Nephron (organoid): ENCODE measurements at regions not wholly inside any gene's neighbourhood (a gene's known extent, or its start where the extent isn't known, plus 50 kb on each side); places are given as distances from the start of the nearest gene placed in this dataset.
A peak's percentile ranks its signal among the peaks of the same experiment; 100 is the strongest.

Source experiments
- H3K27ac Mint-ChIP-seq, 3 experiments: 2 replicates each; pipeline ENCODE4 v1.8.0; 2020; ENCODE audit warnings: mixed read lengths in 3 of 3, mild to moderate bottlenecking in 2 of 3, moderate library complexity in 1 of 3
- H3K27me3 Mint-ChIP-seq: 2 replicates; pipeline ENCODE4 v1.8.0; 2021; ENCODE audit warnings: low read depth, mild to moderate bottlenecking, moderate library complexity, mixed read lengths
- H3K36me3 Mint-ChIP-seq: 2 replicates; pipeline ENCODE4 v1.8.0; 2020; ENCODE audit warnings: low read depth, mixed read lengths
- H3K4me1 Mint-ChIP-seq: 2 replicates; pipeline ENCODE4 v1.8.0; 2020; ENCODE audit warnings: mixed read lengths
- H3K4me3 Mint-ChIP-seq, 3 experiments: 2 replicates each; pipeline ENCODE4 v1.8.0; 2020; ENCODE audit warnings: mild to moderate bottlenecking in 3 of 3, mixed read lengths in 3 of 3, moderate library complexity in 2 of 3
- H3K9me3 Mint-ChIP-seq: 2 replicates; pipeline ENCODE4 v1.8.0; 2020; ENCODE audit warnings: mixed read lengths
- TF ChIP-seq, protein P1 (sequence below), 3 experiments: fragments of 200-600 bp; sonication (generic); IDR thresholded peaks; one replicate each; pipeline ENCODE4 v1.5.0; 2021; ENCODE audit warnings: antibody characterized with exemption in 3 of 3; ENCODE audit not compliant: unreplicated experiment in 3 of 3

DNA sequence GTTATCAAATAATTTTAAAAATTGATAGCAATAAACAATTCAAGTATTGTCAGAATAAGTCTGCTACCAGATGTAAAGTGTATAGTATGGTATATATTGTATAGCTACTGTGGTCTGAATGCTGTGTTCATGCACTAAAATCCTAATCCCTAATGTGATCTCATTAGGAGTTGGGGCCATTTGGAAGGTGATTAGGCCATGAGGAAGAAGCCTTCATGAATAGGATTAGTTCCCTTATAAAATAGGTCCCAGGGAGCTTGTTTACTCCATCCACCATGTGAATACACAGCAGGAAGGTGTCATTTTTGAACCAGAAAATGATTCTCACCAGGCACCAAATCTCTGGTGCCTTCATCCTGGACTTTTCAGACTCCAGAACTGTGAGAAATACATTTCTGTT is 363.0 kb upstream of the CNTN5 start:
- H3K9me3 Mint-ChIP-seq, result no peaks in the 10 kb centered on the region
- H3K4me1 Mint-ChIP-seq, result peaks cover 5% of the 10 kb centered on the region
- no peak overlapping the region for H3K27ac Mint-ChIP-seq
- TF ChIP-seq, protein P1, sequence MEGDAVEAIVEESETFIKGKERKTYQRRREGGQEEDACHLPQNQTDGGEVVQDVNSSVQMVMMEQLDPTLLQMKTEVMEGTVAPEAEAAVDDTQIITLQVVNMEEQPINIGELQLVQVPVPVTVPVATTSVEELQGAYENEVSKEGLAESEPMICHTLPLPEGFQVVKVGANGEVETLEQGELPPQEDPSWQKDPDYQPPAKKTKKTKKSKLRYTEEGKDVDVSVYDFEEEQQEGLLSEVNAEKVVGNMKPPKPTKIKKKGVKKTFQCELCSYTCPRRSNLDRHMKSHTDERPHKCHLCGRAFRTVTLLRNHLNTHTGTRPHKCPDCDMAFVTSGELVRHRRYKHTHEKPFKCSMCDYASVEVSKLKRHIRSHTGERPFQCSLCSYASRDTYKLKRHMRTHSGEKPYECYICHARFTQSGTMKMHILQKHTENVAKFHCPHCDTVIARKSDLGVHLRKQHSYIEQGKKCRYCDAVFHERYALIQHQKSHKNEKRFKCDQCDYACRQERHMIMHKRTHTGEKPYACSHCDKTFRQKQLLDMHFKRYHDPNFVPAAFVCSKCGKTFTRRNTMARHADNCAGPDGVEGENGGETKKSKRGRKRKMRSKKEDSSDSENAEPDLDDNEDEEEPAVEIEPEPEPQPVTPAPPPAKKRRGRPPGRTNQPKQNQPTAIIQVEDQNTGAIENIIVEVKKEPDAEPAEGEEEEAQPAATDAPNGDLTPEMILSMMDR (IDR thresholded peaks at IDR 0.05; ENCODE audit: unreplicated experiment in 3 of 3), result no peak
- no peak overlapping the region for H3K4me3 Mint-ChIP-seq
- no peaks in the 10 kb centered on the region for H3K36me3 Mint-ChIP-seq
- H3K27me3 Mint-ChIP-seq, result no peaks in the 10 kb centered on the region

GRCh38 chr11:98659431-98659830 is 361.3 kb upstream of the CNTN5 start:
- Mint-ChIP-seq H3K4me1 (peaks cover 5% of the 10 kb centered on the region), H3K27me3 (no peaks in the 10 kb centered on the region), H3K36me3 (no peaks in the 10 kb centered on the region), H3K4me3 (no peak overlapping the region), H3K9me3 (no peaks in the 10 kb centered on the region), H3K27ac (no peak overlapping the region)
- TF ChIP-seq, protein P1 (IDR thresholded peaks at IDR 0.05; ENCODE audit: unreplicated experiment in 3 of 3), result no peak

DNA sequence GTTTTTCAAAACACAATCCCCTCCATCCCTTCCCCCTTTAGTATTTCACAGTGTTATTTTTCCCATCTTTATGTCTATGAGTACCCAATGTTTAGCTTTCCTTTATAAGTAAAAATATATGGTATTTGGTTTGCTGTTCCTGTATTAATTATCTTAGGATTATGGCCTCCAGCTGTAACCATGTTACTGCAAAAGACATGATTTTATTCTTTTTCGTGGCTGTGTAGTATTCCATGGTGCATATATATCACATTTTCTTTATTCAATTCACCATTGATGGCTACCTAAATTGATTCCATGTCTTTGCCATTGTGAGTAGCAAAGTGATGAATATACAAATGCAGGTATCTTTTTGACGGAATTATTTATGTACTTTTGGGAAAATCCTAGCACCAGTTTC is 346.4 kb upstream of the CNTN5 start:
- Mint-ChIP-seq H3K9me3 (peaks cover 11% of the 10 kb centered on the region), H3K4me3 (no peak overlapping the region), H3K27ac (no peak overlapping the region), H3K27me3 (no peaks in the 10 kb centered on the region), H3K4me1 (no peaks in the 10 kb centered on the region), H3K36me3 (no peaks in the 10 kb centered on the region)
- TF ChIP-seq, protein P1 (IDR thresholded peaks at IDR 0.05; ENCODE audit: unreplicated experiment in 3 of 3), result no peak

- H3K9me3 Mint-ChIP-seq, result peaks cover 11% of the 10 kb centered on the region
- H3K4me1 Mint-ChIP-seq, result peaks cover 8% of the 10 kb centered on the region
- H3K27ac Mint-ChIP-seq, result peak overlapping the region in 1 of 3 experiments; percentile 16
- H3K27me3 Mint-ChIP-seq, result no peaks in the 10 kb centered on the region
- H3K36me3 Mint-ChIP-seq, result no peaks in the 10 kb centered on the region
- TF ChIP-seq, protein P1 (IDR thresholded peaks at IDR 0.05; ENCODE audit: unreplicated experiment in 3 of 3), result no peak
- H3K4me3 Mint-ChIP-seq, result no peak overlapping the region
Measured at GRCh38 chr11:98679673-98680072, 341.1 kb upstream of the CNTN5 start.

GRCh38 chr11:98701541-98701940 is 319.2 kb upstream of the CNTN5 start:
- Mint-ChIP-seq H3K4me3 (no peak overlapping the region), H3K4me1 (no peaks in the 10 kb centered on the region), H3K27ac (no peak overlapping the region), H3K9me3 (peaks cover 3% of the 10 kb centered on the region), H3K36me3 (no peaks in the 10 kb centered on the region), H3K27me3 (no peaks in the 10 kb centered on the region)
- TF ChIP-seq, protein P1 (IDR thresholded peaks at IDR 0.05; ENCODE audit: unreplicated experiment in 3 of 3), result no peak

DNA sequence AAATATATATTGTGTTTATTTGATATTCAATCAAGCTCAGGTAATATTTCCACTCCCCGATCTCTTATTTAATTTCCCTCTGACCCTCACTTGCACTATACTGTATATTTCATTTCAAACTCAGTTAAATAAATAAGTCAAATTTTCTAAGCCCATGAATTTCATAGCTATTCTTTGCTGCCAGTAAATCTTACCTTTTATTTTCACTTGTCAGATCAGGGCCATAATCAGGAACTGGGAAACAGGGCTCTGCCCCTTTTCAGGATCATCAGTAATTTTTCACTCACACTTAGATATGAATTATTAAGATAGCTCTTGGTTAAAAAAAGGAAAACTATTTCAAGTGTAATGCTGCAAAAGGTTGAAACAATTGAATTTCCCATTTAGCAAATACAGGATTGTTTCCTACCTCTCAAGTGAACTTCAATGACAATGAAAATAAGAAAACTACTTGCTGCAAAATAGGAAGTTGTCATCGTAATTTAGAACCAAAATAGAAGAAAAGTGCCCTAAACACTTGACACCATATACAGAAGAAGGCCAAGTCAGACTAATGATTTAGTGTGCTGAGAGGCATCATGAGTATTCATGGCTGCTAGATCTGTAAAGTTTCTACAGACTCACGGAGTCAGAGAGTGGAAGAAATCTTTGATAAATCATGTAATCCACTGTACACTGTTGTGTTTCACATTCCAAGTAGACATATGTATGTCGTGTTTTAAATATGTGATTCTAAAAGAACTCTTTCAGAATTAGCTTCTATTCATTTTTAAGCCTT is 316.8 kb upstream of the CNTN5 start:
- no peak overlapping the region for H3K4me3 Mint-ChIP-seq
- H3K9me3 Mint-ChIP-seq, result peaks cover 3% of the 10 kb centered on the region
- TF ChIP-seq, protein P1 (IDR thresholded peaks at IDR 0.05; ENCODE audit: unreplicated experiment in 3 of 3), result no peak
- no peak overlapping the region for H3K27ac Mint-ChIP-seq
- no peaks in the 10 kb centered on the region for H3K27me3 Mint-ChIP-seq
- H3K4me1 Mint-ChIP-seq, result no peaks in the 10 kb centered on the region
- H3K36me3 Mint-ChIP-seq, result no peaks in the 10 kb centered on the region
